OCI-LY7 (cell line): ENCODE measurements at regions not wholly inside any gene's neighbourhood (a gene's known extent, or its start where the extent isn't known, plus 50 kb on each side); places are given as distances from the start of the nearest gene placed in this dataset.
A peak's percentile ranks its signal among the peaks of the same experiment; 100 is the strongest.

ENCODE experiments used
- BruUV-seq: library from RNA; stranded (reverse); fragments of 400-500 nt; replicated peaks from 2 replicates; lab custom pipeline; 2021; lab: Mats Ljungman, UMichigan
- CTCF ChIA-PET: fragments of 300-600 bp; sonication (Branson Sonifier 250); formaldehyde crosslinking; loops from one replicate; lab custom pipeline; 2022; ENCODE audit warnings: antibody characterized with exemption; ENCODE audit not compliant: unreplicated experiment; lab: Charles Lee
- POLR2A ChIA-PET: fragments of 300-600 bp; sonication (Branson Sonifier 250); formaldehyde crosslinking; loops from one replicate; lab custom pipeline; 2022; ENCODE audit warnings: antibody characterized with exemption; lab: Charles Lee
- DNase-seq: peaks from one replicate; pipeline ENCODE4 v3.0.0-alpha.2; 2015; ENCODE audit warnings: low spot score
- H2AFZ ChIP-seq: fragments of 200-600 bp; sonication (generic), shearing (Covaris generic); 2 replicates; pipeline ENCODE4 v1.6.1; 2014; ENCODE audit warnings: mild to moderate bottlenecking, antibody characterized with exemption, low read length, moderate library complexity
- H3K27ac ChIP-seq: fragments of 200-600 bp; sonication (generic); 2 replicates; pipeline ENCODE4 v1.5.1; 2014; ENCODE audit warnings: mixed run types, low read depth, mild to moderate bottlenecking, moderate library complexity, low read length, inconsistent platforms; ENCODE audit not compliant: poor library complexity, severe bottlenecking
- H3K36me3 ChIP-seq: fragments of 200-600 bp; sonication (generic); 2 replicates; pipeline ENCODE4 v1.6.1; 2014; ENCODE audit warnings: mild to moderate bottlenecking, antibody characterized with exemption, low read length, moderate library complexity, mixed read lengths; ENCODE audit not compliant: insufficient read depth
- H3K4me1 ChIP-seq: fragments of 200-600 bp; sonication (generic); 2 replicates; pipeline ENCODE4 v1.5.1; 2014; ENCODE audit warnings: mild to moderate bottlenecking, low read length; ENCODE audit not compliant: insufficient read depth, poor library complexity, severe bottlenecking
- H3K4me2 ChIP-seq: fragments of 200-600 bp; sonication (generic); 2 replicates; pipeline ENCODE4 v1.6.1; 2014; ENCODE audit warnings: mild to moderate bottlenecking, low read length
- H3K4me3 ChIP-seq: fragments of 200-600 bp; sonication (generic); 2 replicates; pipeline ENCODE4 v1.5.1; 2014; ENCODE audit warnings: mild to moderate bottlenecking, low read depth, low read length; ENCODE audit not compliant: poor library complexity, severe bottlenecking
- H3K79me2 ChIP-seq: fragments of 200-600 bp; sonication (generic); 2 replicates; pipeline ENCODE4 v1.6.1; 2016; ENCODE audit warnings: low read depth, mild to moderate bottlenecking, low read length, moderate library complexity, mixed read lengths; ENCODE audit not compliant: insufficient read depth
- H3K9me2 ChIP-seq: fragments of 200-600 bp; sonication (generic); 2 replicates; pipeline ENCODE4 v1.6.1; 2016; ENCODE audit warnings: mild to moderate bottlenecking, low read length, mixed read lengths; ENCODE audit not compliant: insufficient read depth
- H3K9me3 ChIP-seq: fragments of 200-600 bp; sonication (generic); 2 replicates; pipeline ENCODE4 v1.6.1; 2014; ENCODE audit warnings: mild to moderate bottlenecking, mixed run types, low read length, mixed read lengths
- H4K20me1 ChIP-seq: fragments of 200-600 bp; sonication (generic); 2 replicates; pipeline ENCODE4 v1.6.1; 2014; ENCODE audit warnings: mild to moderate bottlenecking, antibody characterized with exemption, low read length, moderate library complexity, mixed read lengths; ENCODE audit not compliant: insufficient read depth
- CTCF ChIP-seq: fragments of 200-600 bp; sonication (generic); conservative IDR thresholded peaks from 2 replicates; pipeline ENCODE4 v1.5.1; 2014; ENCODE audit warnings: mild to moderate bottlenecking, antibody characterized with exemption, low read length, moderate library complexity, mixed read lengths
- EZH2phosphoT487 ChIP-seq: fragments of 200-600 bp; sonication (generic); IDR thresholded peaks from 2 replicates; pipeline ENCODE4 v1.6.1; 2018; ENCODE audit warnings: low read depth, borderline replicate concordance, mild to moderate bottlenecking, mixed run types, antibody characterized with exemption, low read length, moderate library complexity, mixed read lengths
- intact Hi-C: fragments of 100-400 bp; cut with micrococcal nuclease; formaldehyde crosslinking; loops from one replicate; pipeline ENCODE4 v1.10.0; 2022; ENCODE audit not compliant: unreplicated experiment

- no peaks in the 10 kb centered on the region for H3K9me2 ChIP-seq
- H3K27ac ChIP-seq, result no peak overlapping the region
- ChIA-PET CTCF (no interaction called here), POLR2A (interaction anchor here (1.1 to 1.4 kb wide), 2 partner anchors 9 to 12 kb away, joined by 3 read pairs; no protein-coding TSS in a partner anchor)
- TF ChIP-seq EZH2phosphoT487 (no peak), CTCF (no peak)
- H4K20me1 ChIP-seq, result no peaks in the 10 kb centered on the region
- H3K4me3 ChIP-seq, result no peak overlapping the region
- peak overlapping the region; percentile 6; the same call in 1 of the 2 replicates for H2AFZ ChIP-seq
- H3K4me1 ChIP-seq, result no peaks in the 10 kb centered on the region
- H3K36me3 ChIP-seq, result no peaks in the 10 kb centered on the region
- H3K79me2 ChIP-seq, result no peaks in the 10 kb centered on the region
- H3K4me2 ChIP-seq, result no peak overlapping the region
- H3K9me3 ChIP-seq, result no peaks in the 10 kb centered on the region
- BruUV-seq, result no TSS peak
- DNase-seq, result no peak
- intact Hi-C loops, result no loop called here
Observed at GRCh38 chr6:88311561-88311960, 145.4 kb upstream of the CNR1 start.

- no peak for TF ChIP-seq CTCF
- no peak for TF ChIP-seq EZH2phosphoT487
- H2AFZ ChIP-seq, result no peak overlapping the region
Observed at GRCh38 chr6:88304520-88304919, 138.4 kb upstream of the CNR1 start.

GRCh38 chr6:88302769-88303225 lies 136.7 kb upstream of the CNR1 start:
- Histone ChIP-seq H4K20me1 (no peaks in the 10 kb centered on the region), H3K36me3 (no peaks in the 10 kb centered on the region), H3K27ac (no peak overlapping the region), H2AFZ (no peak overlapping the region), H3K9me3 (no peaks in the 10 kb centered on the region), H3K4me1 (no peaks in the 10 kb centered on the region), H3K79me2 (no peaks in the 10 kb centered on the region), H3K4me2 (no peak overlapping the region), H3K9me2 (no peaks in the 10 kb centered on the region), H3K4me3 (no peak overlapping the region)
- TF ChIP-seq CTCF, result no peak
- TF ChIP-seq EZH2phosphoT487, result no peak
- ChIA-PET CTCF (no interaction called here), POLR2A (interaction anchor here (1.0 to 1.2 kb wide), 2 partner anchors 9 to 45 kb away, joined by 3 read pairs; no protein-coding TSS in a partner anchor)
- intact Hi-C loops, result no loop called here
- DNase-seq, result no peak
- BruUV-seq, result no TSS peak

More at GRCh38 chr6:88304520-88304919, 138.4 kb upstream of the CNR1 start:
- no peak overlapping the region for H3K4me3 ChIP-seq
- H4K20me1 ChIP-seq, result no peaks in the 10 kb centered on the region
- BruUV-seq, result no TSS peak
- H3K36me3 ChIP-seq, result no peaks in the 10 kb centered on the region
- no peaks in the 10 kb centered on the region for H3K9me2 ChIP-seq
- DNase-seq, result no peak
- ChIA-PET POLR2A (interaction anchor here (0.8 kb wide), 1 partner anchor 552 kb away, joined by 3 read pairs; no protein-coding TSS in a partner anchor), CTCF (no interaction called here)
- no peaks in the 10 kb centered on the region for H3K4me1 ChIP-seq
- H3K4me2 ChIP-seq, result no peak overlapping the region
- H3K27ac ChIP-seq, result no peak overlapping the region
- intact Hi-C loops, result no loop called here
- no peaks in the 10 kb centered on the region for H3K79me2 ChIP-seq
- H3K9me3 ChIP-seq, result no peaks in the 10 kb centered on the region
